ENCODE measurements at regions not wholly inside any gene's neighbourhood (a gene's known extent, or its start where the extent isn't known, plus 50 kb on each side); places are given as distances from the start of the nearest gene placed in this dataset.

DNA sequence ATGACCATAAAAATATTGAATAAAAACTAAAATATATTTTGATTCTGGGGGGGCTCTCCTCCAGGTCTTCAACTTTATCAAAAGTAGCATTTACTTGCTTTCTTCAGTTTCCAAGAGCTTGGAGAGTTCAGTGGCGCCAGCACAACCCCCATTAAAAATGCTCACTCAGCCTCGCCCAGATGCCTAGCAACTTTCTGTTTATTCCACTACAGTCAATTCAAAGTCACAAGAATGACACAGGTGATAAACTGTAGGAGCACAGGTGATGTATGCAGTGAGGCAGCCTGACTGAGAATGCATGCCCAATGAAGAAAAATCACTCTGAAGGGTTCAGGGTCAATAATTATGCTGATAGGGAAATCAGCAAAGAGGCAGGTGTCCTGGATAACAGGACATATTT lies 159.4 kb upstream of the ATP1B1 start:
- Histone ChIP-seq H3K27me3 (ENCODE audit: insufficient read depth in 3 of 3, low read length in 2 of 3) (no peaks in the 10 kb centered on the region), H3K9me3 (no peaks in the 10 kb centered on the region), H3K36me3 (ENCODE audit: insufficient read depth in 1 of 2, low read depth in 1 of 2) (no peaks in the 10 kb centered on the region), H3K4me3 (no peak overlapping the region), H3K27ac (no peak overlapping the region), H3K4me1 (peaks cover 14% of the 10 kb centered on the region)
- DNase-seq (no peak), ATAC-seq (no peak)
- WGBS, 3 donors: 90 to 98% (median 97%) methylated on average over 2 of the region's 2 CpGs
- TF ChIP-seq, protein P1, sequence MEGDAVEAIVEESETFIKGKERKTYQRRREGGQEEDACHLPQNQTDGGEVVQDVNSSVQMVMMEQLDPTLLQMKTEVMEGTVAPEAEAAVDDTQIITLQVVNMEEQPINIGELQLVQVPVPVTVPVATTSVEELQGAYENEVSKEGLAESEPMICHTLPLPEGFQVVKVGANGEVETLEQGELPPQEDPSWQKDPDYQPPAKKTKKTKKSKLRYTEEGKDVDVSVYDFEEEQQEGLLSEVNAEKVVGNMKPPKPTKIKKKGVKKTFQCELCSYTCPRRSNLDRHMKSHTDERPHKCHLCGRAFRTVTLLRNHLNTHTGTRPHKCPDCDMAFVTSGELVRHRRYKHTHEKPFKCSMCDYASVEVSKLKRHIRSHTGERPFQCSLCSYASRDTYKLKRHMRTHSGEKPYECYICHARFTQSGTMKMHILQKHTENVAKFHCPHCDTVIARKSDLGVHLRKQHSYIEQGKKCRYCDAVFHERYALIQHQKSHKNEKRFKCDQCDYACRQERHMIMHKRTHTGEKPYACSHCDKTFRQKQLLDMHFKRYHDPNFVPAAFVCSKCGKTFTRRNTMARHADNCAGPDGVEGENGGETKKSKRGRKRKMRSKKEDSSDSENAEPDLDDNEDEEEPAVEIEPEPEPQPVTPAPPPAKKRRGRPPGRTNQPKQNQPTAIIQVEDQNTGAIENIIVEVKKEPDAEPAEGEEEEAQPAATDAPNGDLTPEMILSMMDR (IDR thresholded peaks at IDR 0.05): no peak
- intact Hi-C loops (cut with DNase I): no loop called here

DNA sequence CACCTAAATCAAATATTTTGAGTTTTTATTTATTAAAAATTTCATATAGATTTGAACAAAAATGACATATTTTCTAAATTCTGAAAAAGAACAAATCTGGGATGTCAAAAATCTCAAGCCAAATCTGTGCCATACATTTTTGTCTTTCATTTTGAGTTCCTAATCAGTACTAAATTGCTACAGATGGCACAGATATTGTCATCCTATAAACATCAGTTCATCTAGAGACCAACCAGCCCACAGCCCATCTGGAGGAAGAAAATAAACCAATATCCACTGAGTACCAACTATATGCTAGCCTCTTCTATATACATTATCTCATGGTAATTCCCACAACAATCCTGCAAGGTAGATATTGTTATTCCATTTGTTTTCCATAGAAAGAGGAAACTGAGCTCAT lies 156.8 kb upstream of the ATP1B1 start:
- Histone ChIP-seq H3K36me3 (ENCODE audit: insufficient read depth in 1 of 2, low read depth in 1 of 2) (no peaks in the 10 kb centered on the region), H3K9me3 (no peaks in the 10 kb centered on the region), H3K4me3 (no peak overlapping the region), H3K4me1 (peaks cover 14% of the 10 kb centered on the region), H3K27me3 (ENCODE audit: insufficient read depth in 3 of 3, low read length in 2 of 3) (no peaks in the 10 kb centered on the region), H3K27ac (no peak overlapping the region)
- intact Hi-C loops (cut with DNase I): no loop called here
- DNase-seq (no peak), ATAC-seq (no peak)
- TF ChIP-seq, protein P1 (IDR thresholded peaks at IDR 0.05): no peak

DNA sequence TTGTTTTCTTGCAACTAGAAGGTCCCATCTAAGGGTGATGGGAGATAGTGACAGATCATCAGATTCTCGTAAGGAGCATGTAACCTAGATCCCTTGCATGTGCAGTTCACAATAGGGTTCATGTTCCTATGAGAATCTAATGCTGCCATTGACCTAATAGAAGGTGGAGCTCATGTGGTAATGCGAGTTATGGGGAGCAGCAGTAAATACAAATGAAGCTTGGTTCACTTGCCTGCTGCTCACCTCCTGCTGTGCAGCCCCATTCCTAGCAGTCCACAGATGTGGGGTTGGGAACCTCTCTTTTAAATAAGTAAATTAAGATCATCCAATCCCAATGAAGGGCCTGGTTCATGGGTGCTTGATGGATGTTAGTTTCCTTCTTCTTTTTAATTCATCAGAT lies 148.7 kb upstream of the ATP1B1 start:
- Histone ChIP-seq H3K9me3 (no peaks in the 10 kb centered on the region), H3K27me3 (ENCODE audit: insufficient read depth in 3 of 3, low read length in 2 of 3) (no peaks in the 10 kb centered on the region), H3K27ac (no peak overlapping the region), H3K4me1 (no peaks in the 10 kb centered on the region), H3K4me3 (no peak overlapping the region), H3K36me3 (ENCODE audit: insufficient read depth in 1 of 2, low read depth in 1 of 2) (no peaks in the 10 kb centered on the region)
- no peak for DNase-seq
- WGBS, 3 donors: 93 to 95% (median 94%) methylated on average over 2 of the region's 2 CpGs
- intact Hi-C loops (cut with DNase I): no loop called here
- ATAC-seq: no peak
- TF ChIP-seq, protein P1 (IDR thresholded peaks at IDR 0.05): no peak

DNA sequence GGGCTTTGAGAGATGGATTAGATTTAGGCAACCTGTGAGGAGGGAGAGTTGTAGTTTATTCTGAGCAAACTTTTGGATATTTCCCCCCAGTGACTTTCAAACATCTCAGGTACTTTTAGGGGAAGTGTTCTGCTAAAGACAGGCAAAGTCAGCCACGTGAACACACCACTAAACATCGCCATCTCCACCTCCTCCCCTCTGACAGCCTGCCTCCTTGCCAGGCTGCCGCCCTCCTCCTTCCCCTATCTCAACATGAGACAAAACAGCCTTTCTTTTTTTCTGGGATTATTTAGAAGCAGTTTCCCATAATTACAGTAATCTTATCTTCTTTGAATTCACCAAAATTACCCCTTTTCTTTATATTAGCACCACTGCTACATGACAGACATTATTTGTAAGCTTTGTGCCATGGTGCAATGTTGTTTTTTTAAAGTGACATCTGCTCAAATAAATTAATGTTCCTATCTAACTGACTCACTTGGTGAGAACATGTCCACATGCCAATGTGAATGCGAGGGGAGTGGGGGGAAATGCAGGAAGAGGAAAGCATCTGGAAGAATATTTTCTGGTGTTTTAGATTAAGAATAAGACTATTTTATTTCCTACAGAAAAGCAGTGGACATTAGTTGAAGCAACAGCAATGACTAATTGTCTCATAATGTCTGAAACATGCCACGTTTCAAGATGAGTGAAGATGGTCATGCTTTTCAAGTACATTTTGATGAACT lies 147.8 kb upstream of the ATP1B1 start:
- Histone ChIP-seq H3K36me3 (ENCODE audit: insufficient read depth in 1 of 2, low read depth in 1 of 2) (no peaks in the 10 kb centered on the region), H3K27me3 (ENCODE audit: insufficient read depth in 3 of 3, low read length in 2 of 3) (no peaks in the 10 kb centered on the region), H3K4me1 (no peaks in the 10 kb centered on the region), H3K9me3 (no peaks in the 10 kb centered on the region), H3K4me3 (no peak overlapping the region), H3K27ac (no peak overlapping the region)
- TF ChIP-seq, protein P1 (IDR thresholded peaks at IDR 0.05): no peak
- intact Hi-C loops (cut with DNase I): no loop called here
- 60 to 74% (median 62%) methylated on average over 5 of the region's 5 CpGs for WGBS, 3 donors
- ATAC-seq (no peak), DNase-seq (no peak)

DNA sequence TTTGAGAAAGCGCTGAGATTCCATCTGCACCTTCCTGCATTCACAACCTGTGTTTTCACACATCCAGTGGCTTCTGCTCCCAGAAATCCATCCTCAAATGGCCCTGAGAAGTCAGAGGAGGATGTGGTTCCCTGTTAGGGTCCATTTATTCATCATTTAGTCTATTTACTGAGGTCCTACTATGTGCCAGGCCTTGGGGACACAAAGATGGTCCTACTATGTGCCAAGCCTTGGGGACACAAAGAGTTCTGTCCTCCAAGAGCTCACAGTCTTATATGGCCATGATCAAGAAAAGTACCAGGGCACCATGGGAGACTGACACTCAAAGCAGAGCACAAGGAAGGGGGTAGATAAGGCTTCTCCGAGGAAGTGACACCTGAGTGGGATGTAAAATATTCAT lies 147.1 kb upstream of the ATP1B1 start:
- Histone ChIP-seq H3K27ac (no peak overlapping the region), H3K27me3 (ENCODE audit: insufficient read depth in 3 of 3, low read length in 2 of 3) (no peaks in the 10 kb centered on the region), H3K36me3 (ENCODE audit: insufficient read depth in 1 of 2, low read depth in 1 of 2) (no peaks in the 10 kb centered on the region), H3K9me3 (no peaks in the 10 kb centered on the region), H3K4me3 (no peak overlapping the region), H3K4me1 (no peaks in the 10 kb centered on the region)
- 86 to 93% (median 91%) methylated on average over 2 of the region's 2 CpGs for WGBS, 3 donors
- TF ChIP-seq, protein P1 (IDR thresholded peaks at IDR 0.05): no peak
- no peak for DNase-seq
- intact Hi-C loops (cut with DNase I): no loop called here
- ATAC-seq: no peak
